Fibroblast of pulmonary artery (primary cell): ENCODE measurements at regions not wholly inside any gene's neighbourhood (a gene's known extent, or its start where the extent isn't known, plus 50 kb on each side); places are given as distances from the start of the nearest gene placed in this dataset.
A peak's percentile ranks its signal among the peaks of the same experiment; 100 is the strongest.

Experiments
- DNase-seq: peaks from one replicate; pipeline ENCODE4 v3.0.0-alpha.2; 2010; ENCODE audit warnings: low read depth
- H3K4me3 ChIP-seq: replicated peaks from 2 replicates; pipeline ENCODE4 v1.5.1; 2011; ENCODE audit warnings: low read depth, mild to moderate bottlenecking, control low read depth, low read length, moderate library complexity
- TF ChIP-seq, protein P1 (sequence below): IDR thresholded peaks from 2 replicates; pipeline ENCODE4 v1.5.1; 2011; ENCODE audit warnings: mild to moderate bottlenecking, control low read depth, low read length, inconsistent platforms; ENCODE audit errors: missing control alignments

DNA sequence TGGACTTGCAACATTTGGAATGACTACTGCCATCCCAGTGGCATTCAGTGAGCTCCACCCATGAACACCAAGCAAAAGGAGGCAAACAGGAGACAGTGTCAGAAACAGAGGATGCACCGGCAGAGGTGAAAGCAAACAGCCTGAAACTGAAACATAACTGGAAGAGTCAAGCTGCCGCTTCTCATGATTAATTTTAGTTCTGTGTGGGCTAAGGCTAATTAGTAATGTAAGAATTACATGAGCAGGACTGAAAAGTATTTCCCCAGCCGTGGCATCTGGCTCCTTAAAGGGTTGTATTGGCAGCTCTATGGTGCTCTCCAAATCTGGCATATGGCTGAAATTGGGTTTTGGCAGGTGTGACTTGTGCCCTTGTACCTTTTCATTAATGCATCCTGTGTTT lies 1108.1 kb downstream of the TSN start:
- no peak for DNase-seq
- TF ChIP-seq, protein P1, sequence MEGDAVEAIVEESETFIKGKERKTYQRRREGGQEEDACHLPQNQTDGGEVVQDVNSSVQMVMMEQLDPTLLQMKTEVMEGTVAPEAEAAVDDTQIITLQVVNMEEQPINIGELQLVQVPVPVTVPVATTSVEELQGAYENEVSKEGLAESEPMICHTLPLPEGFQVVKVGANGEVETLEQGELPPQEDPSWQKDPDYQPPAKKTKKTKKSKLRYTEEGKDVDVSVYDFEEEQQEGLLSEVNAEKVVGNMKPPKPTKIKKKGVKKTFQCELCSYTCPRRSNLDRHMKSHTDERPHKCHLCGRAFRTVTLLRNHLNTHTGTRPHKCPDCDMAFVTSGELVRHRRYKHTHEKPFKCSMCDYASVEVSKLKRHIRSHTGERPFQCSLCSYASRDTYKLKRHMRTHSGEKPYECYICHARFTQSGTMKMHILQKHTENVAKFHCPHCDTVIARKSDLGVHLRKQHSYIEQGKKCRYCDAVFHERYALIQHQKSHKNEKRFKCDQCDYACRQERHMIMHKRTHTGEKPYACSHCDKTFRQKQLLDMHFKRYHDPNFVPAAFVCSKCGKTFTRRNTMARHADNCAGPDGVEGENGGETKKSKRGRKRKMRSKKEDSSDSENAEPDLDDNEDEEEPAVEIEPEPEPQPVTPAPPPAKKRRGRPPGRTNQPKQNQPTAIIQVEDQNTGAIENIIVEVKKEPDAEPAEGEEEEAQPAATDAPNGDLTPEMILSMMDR: no peak
- no peak overlapping the region for H3K4me3 ChIP-seq

DNA sequence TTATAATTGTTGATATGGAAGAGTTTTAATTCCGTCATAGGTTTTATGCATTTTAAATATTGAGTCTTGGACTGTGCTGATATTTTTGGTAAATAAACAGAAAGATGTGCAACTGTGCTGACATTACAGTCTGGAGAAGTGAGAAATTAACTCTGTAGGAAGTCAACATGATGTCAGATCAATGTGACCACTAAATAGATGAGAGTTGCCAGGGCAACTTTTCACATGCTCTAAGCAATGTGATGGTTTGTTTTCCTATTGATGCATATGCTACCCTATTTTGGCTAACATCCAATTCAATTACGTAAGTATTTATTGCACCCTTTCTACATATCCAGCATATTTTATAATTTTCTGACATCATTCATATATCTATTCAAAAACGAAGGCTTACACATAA lies 1109.3 kb downstream of the TSN start:
- TF ChIP-seq, protein P1: no peak
- H3K4me3 ChIP-seq: no peak overlapping the region
- peak; percentile 31 for DNase-seq

DNA sequence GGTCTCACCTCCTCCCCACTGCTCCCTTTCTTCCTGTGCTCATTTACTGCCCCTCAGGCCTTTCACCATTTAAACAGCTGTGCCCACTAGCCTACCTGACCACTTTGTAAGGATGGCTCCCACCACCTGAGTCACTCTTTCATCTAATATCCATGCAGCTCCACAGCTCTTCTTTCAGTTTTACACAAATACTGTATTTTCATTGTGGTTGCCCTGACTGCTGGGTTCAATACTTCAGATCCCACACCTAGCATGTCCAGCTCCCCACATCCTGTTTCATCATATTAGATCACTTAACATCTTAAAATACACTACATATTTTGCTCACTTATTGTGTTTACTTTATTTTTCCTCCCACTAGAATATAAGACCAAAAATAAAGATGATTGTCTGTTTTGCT lies 1110.6 kb downstream of the TSN start:
- TF ChIP-seq, protein P1: no peak
- H3K4me3 ChIP-seq: no peak overlapping the region
- DNase-seq: no peak

DNA sequence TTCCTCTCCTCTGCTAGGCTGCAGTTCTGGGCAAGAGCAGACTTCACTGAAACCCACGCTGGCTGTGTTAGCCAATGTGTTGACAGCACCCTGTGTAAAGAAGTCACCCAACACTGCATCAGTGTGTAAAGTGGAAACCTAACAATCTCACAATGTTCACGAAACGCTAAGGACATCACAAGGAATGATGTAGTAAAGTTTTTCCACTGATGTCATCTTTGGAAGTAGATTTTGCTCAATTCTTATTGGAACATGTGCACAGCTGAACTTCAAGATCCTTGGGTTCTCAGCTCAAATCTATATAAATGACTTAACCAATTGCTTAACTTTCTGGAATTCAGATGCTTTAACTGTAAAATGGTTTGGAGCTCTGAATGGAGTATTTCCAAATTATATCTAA lies 1112.5 kb downstream of the TSN start:
- peak; percentile 44 for DNase-seq
- TF ChIP-seq, protein P1: no peak

DNA sequence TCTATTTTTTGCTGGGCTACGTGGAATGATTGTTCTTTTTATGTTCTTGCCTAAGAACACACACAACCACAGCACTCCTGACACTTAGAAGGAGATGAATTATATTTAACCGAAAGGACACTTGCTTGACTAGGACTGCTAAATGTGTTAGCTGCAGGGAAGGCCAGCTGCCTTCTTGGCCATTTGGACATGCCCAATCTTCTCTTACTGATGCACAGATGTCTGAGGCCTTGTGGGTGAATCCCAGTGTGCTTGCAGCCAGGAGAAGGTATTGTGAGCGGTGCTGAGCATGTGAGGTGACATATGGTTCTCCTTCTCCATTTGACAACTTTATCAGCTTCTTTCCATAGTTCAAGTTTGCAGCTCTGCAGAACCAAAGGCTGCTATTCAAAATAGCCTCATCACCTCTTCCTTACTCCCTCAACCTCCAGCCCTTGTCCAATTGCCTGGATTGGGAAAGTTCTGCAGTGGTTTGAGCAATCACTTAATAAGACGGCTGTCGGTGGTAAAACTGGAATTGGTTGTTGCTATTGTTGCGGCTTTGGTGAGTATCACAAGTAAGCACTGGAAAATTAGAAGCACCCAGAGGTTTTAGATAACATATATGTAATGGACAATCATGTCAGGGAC lies 1113.3 kb downstream of the TSN start:
- no peak overlapping the region for H3K4me3 ChIP-seq
- TF ChIP-seq, protein P1: no peak
- peak; percentile 60 for DNase-seq

More for the DNA sequence above, 1112.5 kb downstream of the TSN start:
- no peak overlapping the region for H3K4me3 ChIP-seq

DNA sequence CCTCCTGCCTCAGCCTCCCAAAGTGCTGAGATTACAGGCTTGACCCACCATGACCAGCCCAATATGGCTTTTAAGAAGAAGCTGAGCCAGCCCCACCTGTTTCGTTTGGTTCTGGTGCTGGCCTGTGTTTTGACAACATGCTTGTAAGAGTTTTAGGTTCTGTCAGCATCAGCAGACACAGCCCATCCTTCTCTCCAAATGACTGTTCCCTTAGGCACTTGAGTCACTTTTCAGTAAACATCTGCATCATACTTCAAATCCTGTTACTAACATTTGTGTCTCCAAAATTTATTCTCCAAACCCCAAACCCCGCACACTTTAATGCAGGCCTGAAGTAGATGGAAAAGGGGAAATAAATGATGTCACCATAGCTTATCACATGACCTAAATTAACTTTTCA lies 1118.5 kb downstream of the TSN start:
- no peak overlapping the region for H3K4me3 ChIP-seq
- no peak for DNase-seq
- TF ChIP-seq, protein P1: no peak

DNA sequence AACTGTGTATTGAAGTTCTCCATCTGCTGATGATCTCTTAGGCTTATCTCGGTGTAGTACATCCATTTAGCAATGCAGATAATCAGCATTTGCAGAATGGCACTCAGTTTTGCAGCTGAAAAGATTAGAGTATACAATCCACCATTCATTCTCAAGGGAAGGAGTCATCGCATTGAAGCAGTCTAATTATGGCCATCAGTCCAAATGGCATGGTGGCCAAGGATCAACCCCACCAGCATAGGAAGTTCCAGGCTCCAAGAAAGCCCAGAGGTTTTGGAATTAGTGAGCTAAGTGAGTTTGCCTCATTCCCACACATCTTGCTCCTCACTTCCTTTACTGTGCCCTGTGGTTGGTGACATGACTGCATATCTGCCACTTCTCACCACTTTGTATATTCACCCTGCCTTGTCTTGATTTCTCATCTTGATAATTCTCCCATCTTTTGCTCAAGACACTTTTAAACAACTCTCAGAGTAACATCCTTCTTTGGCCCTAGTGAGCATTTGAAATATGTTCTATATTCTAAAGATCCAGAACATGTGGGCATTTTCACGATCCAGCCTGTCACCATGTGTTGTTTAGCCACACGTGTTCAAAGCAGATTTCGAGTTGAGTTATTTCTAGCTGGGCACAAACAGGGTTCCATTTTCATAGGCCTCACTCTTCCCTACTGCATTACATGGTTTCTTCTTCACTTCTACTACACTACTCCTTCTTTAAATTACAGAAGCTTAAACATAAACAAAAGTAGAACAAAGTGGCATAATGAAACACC lies 1119.8 kb downstream of the TSN start:
- TF ChIP-seq, protein P1: no peak
- H3K4me3 ChIP-seq: no peak overlapping the region
- no peak for DNase-seq
